ENCODE measurements at regions not wholly inside any gene's neighbourhood (a gene's known extent, or its start where the extent isn't known, plus 50 kb on each side); places are given as distances from the start of the nearest gene placed in this dataset.

DNA sequence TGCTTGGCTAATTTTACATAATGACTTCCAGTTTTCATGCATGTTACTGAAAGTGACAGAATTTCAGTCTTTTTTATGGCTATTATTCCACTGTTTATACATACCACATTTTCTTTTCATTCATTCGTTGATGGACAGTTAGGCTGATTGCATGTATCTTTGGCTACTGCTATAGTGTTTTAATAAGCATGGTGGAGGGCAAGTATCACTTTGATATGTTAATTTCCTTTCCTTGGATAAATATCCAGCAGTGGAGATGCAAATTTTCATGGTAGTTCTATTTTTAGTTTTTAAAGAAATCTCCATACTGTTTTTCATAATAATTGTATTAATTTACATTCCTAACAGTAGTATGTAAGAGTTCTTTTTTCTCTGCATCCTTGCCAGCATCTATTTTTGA lies 297.9 kb downstream of the PRR16 start:
- no peak for TF ChIP-seq CTCF (IDR thresholded peaks at IDR 0.05)
- no peak for TF ChIP-seq POLR2A (IDR thresholded peaks at IDR 0.05)

Measured in lower leg skin (tissue), 3 donors.